Trophoblast cell (in vitro differentiated cells and primary cell): ENCODE measurements at regions not wholly inside any gene's neighbourhood (a gene's known extent, or its start where the extent isn't known, plus 50 kb on each side); places are given as distances from the start of the nearest gene placed in this dataset.
"Not testable (repeated sequence)": the region's sequence is repeated elsewhere in the genome, so short reads cannot be mapped to it uniquely, and the experiment has no call there.

Experiments used
- DNase-seq, 2 donors: peaks; one replicate each; pipeline ENCODE4 v3.0.0-alpha.2; 2016
- H2AFZ ChIP-seq: 2 replicates; pipeline ENCODE4 v1.6.1; 2013; ENCODE audit warnings: low read length, moderate library complexity, mild to moderate bottlenecking; ENCODE audit not compliant: insufficient read depth, poor library complexity
- H2AK5ac ChIP-seq: 2 replicates; pipeline ENCODE4 v1.6.1; 2013; ENCODE audit warnings: mild to moderate bottlenecking, low read length
- H2BK120ac ChIP-seq: 2 replicates; pipeline ENCODE4 v1.6.1; 2013; ENCODE audit warnings: low read length, mild to moderate bottlenecking, moderate library complexity; ENCODE audit not compliant: insufficient read depth, poor library complexity
- H2BK12ac ChIP-seq: 2 replicates; pipeline ENCODE4 v1.6.1; 2013; ENCODE audit warnings: mild to moderate bottlenecking, low read length, moderate library complexity
- H2BK5ac ChIP-seq: 2 replicates; pipeline ENCODE4 v1.6.1; 2013; ENCODE audit warnings: low read length, low read depth, moderate library complexity, mild to moderate bottlenecking; ENCODE audit not compliant: poor library complexity
- H3K14ac ChIP-seq: 2 replicates; pipeline ENCODE4 v1.6.1; 2013; ENCODE audit warnings: mild to moderate bottlenecking, low read length
- H3K18ac ChIP-seq: 2 replicates; pipeline ENCODE4 v1.6.1; 2013; ENCODE audit warnings: mild to moderate bottlenecking, low read length
- H3K23ac ChIP-seq: 2 replicates; pipeline ENCODE4 v1.6.1; 2013; ENCODE audit warnings: low read length
- H3K27ac ChIP-seq: 2 replicates; pipeline ENCODE4 v1.5.1; 2013; ENCODE audit warnings: low read depth, mild to moderate bottlenecking, inconsistent platforms, low read length, moderate library complexity
- H3K27me3 ChIP-seq: 2 replicates; pipeline ENCODE4 v1.6.1; 2013; ENCODE audit warnings: inconsistent platforms, mild to moderate bottlenecking, low read length, moderate library complexity; ENCODE audit not compliant: insufficient read depth
- H3K36me3 ChIP-seq, 2 experiments: 1 replicate in 1 of 2; 2 replicates in 1 of 2; pipeline ENCODE4 v1.6.1; 2013; ENCODE audit warnings: low read length in 2 of 2, mild to moderate bottlenecking in 2 of 2, moderate library complexity in 1 of 2; ENCODE audit not compliant: insufficient read depth in 2 of 2, control insufficient read depth in 1 of 2
- H3K4ac ChIP-seq: 2 replicates; pipeline ENCODE4 v1.6.1; 2013; ENCODE audit warnings: low read depth, mild to moderate bottlenecking, low read length, moderate library complexity
- H3K4me1 ChIP-seq, 2 experiments: 1 replicate in 1 of 2; 2 replicates in 1 of 2; pipeline ENCODE4 v1.6.1; 2013; ENCODE audit warnings: low read length in 2 of 2, mild to moderate bottlenecking in 2 of 2, moderate library complexity in 1 of 2; ENCODE audit not compliant: insufficient read depth in 2 of 2, control insufficient read depth in 1 of 2
- H3K4me2 ChIP-seq: 2 replicates; pipeline ENCODE4 v1.6.1; 2013; ENCODE audit warnings: inconsistent platforms, mild to moderate bottlenecking, low read length, moderate library complexity
- H3K4me3 ChIP-seq: 2 replicates; pipeline ENCODE4 v1.5.1; 2013; ENCODE audit warnings: mild to moderate bottlenecking, low read depth, low read length, inconsistent platforms
- H3K79me1 ChIP-seq: one replicate; pipeline ENCODE4 v1.6.1; 2013; ENCODE audit warnings: low read length
- H3K79me2 ChIP-seq: 2 replicates; pipeline ENCODE4 v1.6.1; 2013; ENCODE audit warnings: low read length, mild to moderate bottlenecking; ENCODE audit not compliant: control insufficient read depth, insufficient read depth, poor library complexity
- H3K9ac ChIP-seq: 2 replicates; pipeline ENCODE4 v1.6.1; 2013; ENCODE audit warnings: mild to moderate bottlenecking, low read length
- H3K9me3 ChIP-seq: 2 replicates; pipeline ENCODE4 v1.6.1; 2013; ENCODE audit warnings: low read depth, mild to moderate bottlenecking, control low read depth, inconsistent platforms, low read length; ENCODE audit not compliant: insufficient read depth
- H4K12ac ChIP-seq: 2 replicates; pipeline ENCODE4 v1.6.1; 2013; ENCODE audit warnings: low read depth, mild to moderate bottlenecking, low read length, moderate library complexity
- H4K8ac ChIP-seq: 2 replicates; pipeline ENCODE4 v1.6.1; 2013; ENCODE audit warnings: low read depth, mild to moderate bottlenecking, low read length, moderate library complexity
- H4K91ac ChIP-seq: one replicate; pipeline ENCODE4 v1.6.1; 2013; ENCODE audit warnings: low read depth, mild to moderate bottlenecking, low read length, moderate library complexity
- WGBS: extraction: QIAGEN DNeasy Blood & Tissue Kit; methylation state at CpG from one replicate; pipeline ENCODE4 v1.1.7; 2013; ENCODE audit warnings: missing lambda C conversion rate; ENCODE audit not compliant: insufficient read length, insufficient coverage; ENCODE audit errors: extremely low coverage; 5-methylcytosine and 5-hydroxymethylcytosine counted together

DNA sequence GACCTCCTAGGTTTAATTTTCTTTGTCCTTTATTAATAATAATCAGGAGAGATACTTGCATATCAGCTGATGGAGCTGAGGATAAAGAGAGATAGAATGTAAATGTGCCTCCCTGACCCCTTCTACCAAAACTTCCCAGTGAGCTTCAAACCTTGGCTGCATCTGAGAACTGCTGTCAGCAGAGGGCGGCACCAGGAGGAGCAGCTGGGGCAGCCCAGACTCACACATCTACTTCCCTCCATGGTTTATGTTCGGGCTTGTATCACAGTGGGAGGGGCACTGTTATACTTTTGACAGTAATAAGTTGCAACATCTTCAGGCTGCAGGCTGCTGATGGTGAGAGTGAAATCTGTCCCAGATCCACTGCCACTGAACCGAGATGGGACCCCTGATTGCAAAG, 521.7 kb downstream of the RPIA start:
- not testable (repeated sequence) for H3K79me2 ChIP-seq, H3K9me3 ChIP-seq, H3K14ac ChIP-seq, H3K27me3 ChIP-seq, H3K4me2 ChIP-seq, H3K36me3 ChIP-seq, H3K27ac ChIP-seq, H3K23ac ChIP-seq, H2BK120ac ChIP-seq, H2BK12ac ChIP-seq, H2AFZ ChIP-seq, H3K4me3 ChIP-seq, H2AK5ac ChIP-seq, H4K12ac ChIP-seq, H3K4me1 ChIP-seq, H3K18ac ChIP-seq, H2BK5ac ChIP-seq, H3K9ac ChIP-seq, H3K79me1 ChIP-seq, H4K91ac ChIP-seq, H3K4ac ChIP-seq, H4K8ac ChIP-seq, DNase-seq
- no CpG with 5 or more reads among the region's 3 CpGs for WGBS

DNA sequence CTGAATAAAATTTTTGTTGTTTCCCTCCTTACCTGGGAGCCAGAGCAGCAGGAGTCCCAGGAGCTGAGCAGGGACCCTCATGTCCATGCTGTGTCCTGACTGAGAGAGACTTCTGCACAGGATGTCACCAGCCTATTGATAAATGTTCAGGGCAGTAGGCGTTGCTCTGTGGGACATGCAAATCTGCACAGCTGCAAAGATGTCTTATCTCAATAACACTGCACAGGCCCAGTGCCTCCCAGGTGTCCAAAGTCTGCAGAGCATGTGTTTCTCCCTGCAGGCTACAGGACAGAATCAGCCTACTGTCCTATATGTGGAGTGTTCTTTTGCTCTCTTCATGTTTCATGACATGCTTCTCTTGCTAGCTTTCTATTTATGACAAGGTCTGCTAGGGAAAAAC, 522.3 kb downstream of the RPIA start:
- not testable (repeated sequence) for H3K4me3 ChIP-seq, H3K23ac ChIP-seq, H3K4me1 ChIP-seq, H3K14ac ChIP-seq, DNase-seq, H3K4me2 ChIP-seq, H3K27me3 ChIP-seq, H3K36me3 ChIP-seq, H3K18ac ChIP-seq, H2BK120ac ChIP-seq, H4K12ac ChIP-seq, H2AFZ ChIP-seq, H3K79me2 ChIP-seq, H4K8ac ChIP-seq, H3K9ac ChIP-seq, H4K91ac ChIP-seq, H3K27ac ChIP-seq, H2BK12ac ChIP-seq, H3K4ac ChIP-seq, H3K79me1 ChIP-seq, H3K9me3 ChIP-seq, H2AK5ac ChIP-seq, H2BK5ac ChIP-seq
- WGBS = no CpG with 5 or more reads among the region's 1 CpG

DNA sequence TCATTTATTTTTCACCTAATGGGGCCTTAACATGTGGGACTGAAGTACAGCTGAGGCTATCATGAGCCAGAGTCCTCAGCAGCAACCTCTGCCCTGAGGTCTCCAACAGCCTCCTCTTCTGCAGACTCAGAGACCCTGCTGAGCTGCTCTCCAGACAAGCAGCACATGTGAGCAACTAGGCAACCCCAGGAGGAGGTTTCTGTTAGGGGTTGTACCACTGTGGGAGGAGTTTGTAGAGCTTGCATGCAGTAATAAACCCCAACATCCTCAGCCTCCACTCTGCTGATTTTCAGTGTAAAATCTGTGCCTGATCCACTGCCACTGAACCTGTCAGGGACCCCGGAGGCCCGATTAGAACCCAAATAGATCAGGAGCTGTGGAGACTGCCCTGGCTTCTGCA, 530.0 kb downstream of the RPIA start:
- no CpG with 5 or more reads among the region's 2 CpGs for WGBS
- not testable (repeated sequence) for H3K79me1 ChIP-seq, H3K4me3 ChIP-seq, H2AFZ ChIP-seq, H3K4me1 ChIP-seq, H2BK5ac ChIP-seq, H4K12ac ChIP-seq, H3K9me3 ChIP-seq, H3K23ac ChIP-seq, H3K9ac ChIP-seq, H3K36me3 ChIP-seq, H3K4me2 ChIP-seq, H3K18ac ChIP-seq, H3K27ac ChIP-seq, H2BK120ac ChIP-seq, H2AK5ac ChIP-seq, H3K4ac ChIP-seq, H4K8ac ChIP-seq, H2BK12ac ChIP-seq, H3K27me3 ChIP-seq, H3K79me2 ChIP-seq, H4K91ac ChIP-seq, H3K14ac ChIP-seq, DNase-seq

DNA sequence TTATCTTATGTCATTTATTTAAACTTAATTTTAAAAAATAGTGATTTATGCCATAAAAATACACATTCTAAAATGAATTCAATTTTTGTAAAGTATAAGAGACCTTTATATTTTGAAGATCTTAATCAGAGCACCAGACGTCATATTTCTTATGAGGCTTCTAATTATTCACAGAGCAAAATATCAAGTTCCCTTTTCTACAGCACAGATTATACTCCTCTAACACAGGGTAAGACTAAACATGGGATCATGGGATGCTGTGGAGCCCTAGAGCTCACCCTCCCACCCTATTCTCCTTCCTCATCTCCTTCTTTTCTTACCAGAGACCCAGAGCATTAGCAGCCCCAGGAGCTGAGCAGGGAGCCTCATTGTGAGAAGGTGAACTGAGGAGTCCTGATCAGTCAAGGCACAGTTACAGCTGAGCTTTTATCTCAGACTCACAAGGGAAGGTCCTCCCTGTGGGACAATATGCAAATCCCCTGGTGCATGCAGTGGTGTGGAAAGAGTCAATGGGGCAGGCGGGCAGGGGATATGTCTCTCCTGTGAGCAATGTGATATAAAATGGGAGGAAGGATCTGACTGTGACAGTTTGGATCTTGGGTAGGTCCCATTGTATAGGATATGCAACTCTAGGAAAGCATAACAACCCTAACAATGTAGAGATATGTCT, 530.7 kb downstream of the RPIA start:
- not testable (repeated sequence) for H3K79me2 ChIP-seq

More for the DNA sequence above, 530.7 kb downstream of the RPIA start:
- not testable (repeated sequence) for H4K12ac ChIP-seq, H3K79me1 ChIP-seq, H3K9me3 ChIP-seq, H2BK120ac ChIP-seq, H3K4me1 ChIP-seq, H3K27ac ChIP-seq, H3K23ac ChIP-seq, H2AK5ac ChIP-seq, H3K4me3 ChIP-seq, H4K8ac ChIP-seq, H3K4ac ChIP-seq, H4K91ac ChIP-seq, H3K36me3 ChIP-seq, H3K18ac ChIP-seq, H2BK12ac ChIP-seq, H3K4me2 ChIP-seq, H3K27me3 ChIP-seq, DNase-seq, H2AFZ ChIP-seq, H3K14ac ChIP-seq, H3K9ac ChIP-seq, H2BK5ac ChIP-seq
- no CpG with 5 or more reads among the region's 2 CpGs for WGBS
